ENCODE measurements at regions not wholly inside any gene's neighbourhood (a gene's known extent, or its start where the extent isn't known, plus 50 kb on each side); places are given as distances from the start of the nearest gene placed in this dataset.

DNA sequence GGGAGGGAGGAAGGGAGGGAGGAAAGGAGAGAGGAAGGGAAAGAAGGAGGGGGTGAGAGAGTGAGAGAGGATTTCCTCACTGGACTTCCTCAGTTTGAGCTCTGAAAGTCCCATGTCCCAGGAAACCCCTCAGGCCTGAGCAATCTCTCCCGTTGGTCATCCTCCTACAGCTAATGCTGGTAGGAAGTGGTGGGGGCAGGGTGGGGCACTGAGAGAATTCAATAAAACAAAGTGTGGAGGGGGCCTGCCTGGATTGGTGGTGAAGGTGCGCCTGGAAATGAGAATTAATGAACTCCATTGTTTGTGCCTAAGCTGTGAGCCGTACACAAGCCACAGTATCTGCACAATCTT, 195.0 kb downstream of the RGS3 start:
- H3K36me3 ChIP-seq (ENCODE audit: insufficient read depth, low read length) = no peaks in the 10 kb centered on the region
- no peak overlapping the region for H3K4me2 ChIP-seq (ENCODE audit: low read depth, low read length, poor library complexity, severe bottlenecking)
- no peaks in the 10 kb centered on the region for H3K9me3 ChIP-seq (ENCODE audit: insufficient read depth, low read depth, low read length)
- no peaks in the 10 kb centered on the region for H3K9me2 ChIP-seq (replicated peaks; ENCODE audit: low read depth, low read length)
- H3K79me2 ChIP-seq (ENCODE audit: insufficient read depth, low read length) = no peaks in the 10 kb centered on the region
- no peak for TF ChIP-seq EZH2phosphoT487 (IDR thresholded peaks at IDR 0.05; ENCODE audit: borderline replicate concordance)
- TF ChIP-seq, protein P1, sequence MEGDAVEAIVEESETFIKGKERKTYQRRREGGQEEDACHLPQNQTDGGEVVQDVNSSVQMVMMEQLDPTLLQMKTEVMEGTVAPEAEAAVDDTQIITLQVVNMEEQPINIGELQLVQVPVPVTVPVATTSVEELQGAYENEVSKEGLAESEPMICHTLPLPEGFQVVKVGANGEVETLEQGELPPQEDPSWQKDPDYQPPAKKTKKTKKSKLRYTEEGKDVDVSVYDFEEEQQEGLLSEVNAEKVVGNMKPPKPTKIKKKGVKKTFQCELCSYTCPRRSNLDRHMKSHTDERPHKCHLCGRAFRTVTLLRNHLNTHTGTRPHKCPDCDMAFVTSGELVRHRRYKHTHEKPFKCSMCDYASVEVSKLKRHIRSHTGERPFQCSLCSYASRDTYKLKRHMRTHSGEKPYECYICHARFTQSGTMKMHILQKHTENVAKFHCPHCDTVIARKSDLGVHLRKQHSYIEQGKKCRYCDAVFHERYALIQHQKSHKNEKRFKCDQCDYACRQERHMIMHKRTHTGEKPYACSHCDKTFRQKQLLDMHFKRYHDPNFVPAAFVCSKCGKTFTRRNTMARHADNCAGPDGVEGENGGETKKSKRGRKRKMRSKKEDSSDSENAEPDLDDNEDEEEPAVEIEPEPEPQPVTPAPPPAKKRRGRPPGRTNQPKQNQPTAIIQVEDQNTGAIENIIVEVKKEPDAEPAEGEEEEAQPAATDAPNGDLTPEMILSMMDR (conservative IDR thresholded peaks at IDR 0.05; ENCODE audit: low read length) = no peak
- H3K4me3 ChIP-seq (ENCODE audit: low read length, poor library complexity, severe bottlenecking) = no peak overlapping the region
- H4K20me1 ChIP-seq (ENCODE audit: insufficient read depth, low read length, poor library complexity, severe bottlenecking) = no peaks in the 10 kb centered on the region
- H3K4me1 ChIP-seq (ENCODE audit: insufficient read depth, low read length, poor library complexity, severe bottlenecking) = no peaks in the 10 kb centered on the region
- H3K9ac ChIP-seq (ENCODE audit: low read depth, low read length, poor library complexity, severe bottlenecking) = no peak overlapping the region
- no peak overlapping the region for H2AFZ ChIP-seq (ENCODE audit: low read length)
- no peaks in the 10 kb centered on the region for H3F3A ChIP-seq (ENCODE audit: low read depth)
- no peaks in the 10 kb centered on the region for H3K27me3 ChIP-seq (ENCODE audit: insufficient read depth, low read length, poor library complexity, severe bottlenecking)

DNA sequence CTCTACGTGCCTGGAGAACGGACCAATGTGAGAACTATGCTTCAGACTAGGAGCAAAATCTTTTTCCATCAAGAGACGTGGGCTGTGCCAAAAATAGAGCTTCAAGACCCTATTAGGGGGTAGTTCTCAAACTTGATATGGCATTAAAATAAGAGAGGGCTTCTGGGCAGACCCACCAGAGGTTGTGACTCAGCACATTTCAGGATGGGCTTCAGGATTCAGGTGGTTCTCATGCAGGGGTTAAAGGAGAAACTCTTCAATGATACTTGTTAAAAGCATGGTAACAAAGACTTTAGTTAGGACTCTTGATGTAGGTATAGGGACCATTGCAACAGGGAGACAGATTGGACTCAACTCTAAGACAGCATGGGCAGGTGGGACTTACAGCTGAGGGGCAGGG, 195.5 kb downstream of the RGS3 start:
- TF ChIP-seq EZH2phosphoT487 (IDR thresholded peaks at IDR 0.05; ENCODE audit: borderline replicate concordance) = no peak
- TF ChIP-seq, protein P1 (conservative IDR thresholded peaks at IDR 0.05; ENCODE audit: low read length) = no peak
- H3K4me1 ChIP-seq (ENCODE audit: insufficient read depth, low read length, poor library complexity, severe bottlenecking) = no peaks in the 10 kb centered on the region
- no peak overlapping the region for H3K4me2 ChIP-seq (ENCODE audit: low read depth, low read length, poor library complexity, severe bottlenecking)
- no peak overlapping the region for H3K4me3 ChIP-seq (ENCODE audit: low read length, poor library complexity, severe bottlenecking)
- H2AFZ ChIP-seq (ENCODE audit: low read length) = 0 out of 2 replicates have a peak overlapping the region, but pooled peaks have one; percentile 9
- H3K9me3 ChIP-seq (ENCODE audit: insufficient read depth, low read depth, low read length) = no peaks in the 10 kb centered on the region
- H3F3A ChIP-seq (ENCODE audit: low read depth) = no peaks in the 10 kb centered on the region
- no peak overlapping the region for H3K9ac ChIP-seq (ENCODE audit: low read depth, low read length, poor library complexity, severe bottlenecking)
- no peaks in the 10 kb centered on the region for H3K36me3 ChIP-seq (ENCODE audit: insufficient read depth, low read length)
- no peaks in the 10 kb centered on the region for H4K20me1 ChIP-seq (ENCODE audit: insufficient read depth, low read length, poor library complexity, severe bottlenecking)
- H3K9me2 ChIP-seq (replicated peaks; ENCODE audit: low read depth, low read length) = no peaks in the 10 kb centered on the region
- no peaks in the 10 kb centered on the region for H3K79me2 ChIP-seq (ENCODE audit: insufficient read depth, low read length)
- H3K27me3 ChIP-seq (ENCODE audit: insufficient read depth, low read length, poor library complexity, severe bottlenecking) = no peaks in the 10 kb centered on the region

DNA sequence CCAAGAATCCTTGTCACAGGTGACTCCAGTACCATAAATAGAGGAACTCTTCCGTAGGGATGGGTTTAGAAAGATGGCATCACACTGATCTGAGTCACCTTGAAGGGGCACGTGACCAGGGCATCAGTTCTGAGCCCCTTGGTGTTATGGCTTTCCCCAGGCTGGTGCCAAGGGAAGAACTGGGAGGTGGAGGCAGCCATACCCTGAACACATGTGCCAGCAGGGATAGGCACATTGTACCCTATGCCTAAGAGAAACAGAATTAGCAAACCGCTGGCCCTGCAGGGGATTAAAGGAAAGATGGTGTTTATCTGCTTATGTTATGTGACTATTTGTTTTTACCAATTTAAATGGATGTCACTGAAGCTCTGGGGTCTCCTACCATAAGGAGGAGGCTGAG, 196.2 kb downstream of the RGS3 start:
- Histone ChIP-seq H3K27me3 (ENCODE audit: insufficient read depth, low read length, poor library complexity, severe bottlenecking) (no peaks in the 10 kb centered on the region), H3K4me2 (ENCODE audit: low read depth, low read length, poor library complexity, severe bottlenecking) (no peak overlapping the region), H3K9me3 (ENCODE audit: insufficient read depth, low read depth, low read length) (no peaks in the 10 kb centered on the region), H3K79me2 (ENCODE audit: insufficient read depth, low read length) (no peaks in the 10 kb centered on the region), H4K20me1 (ENCODE audit: insufficient read depth, low read length, poor library complexity, severe bottlenecking) (no peaks in the 10 kb centered on the region), H3K4me1 (ENCODE audit: insufficient read depth, low read length, poor library complexity, severe bottlenecking) (no peaks in the 10 kb centered on the region), H2AFZ (ENCODE audit: low read length) (no peak overlapping the region), H3F3A (ENCODE audit: low read depth) (no peaks in the 10 kb centered on the region), H3K9ac (ENCODE audit: low read depth, low read length, poor library complexity, severe bottlenecking) (no peak overlapping the region), H3K36me3 (ENCODE audit: insufficient read depth, low read length) (no peaks in the 10 kb centered on the region), H3K4me3 (ENCODE audit: low read length, poor library complexity, severe bottlenecking) (no peak overlapping the region), H3K9me2 (replicated peaks; ENCODE audit: low read depth, low read length) (no peaks in the 10 kb centered on the region)
- no peak for TF ChIP-seq EZH2phosphoT487 (IDR thresholded peaks at IDR 0.05; ENCODE audit: borderline replicate concordance)
- TF ChIP-seq, protein P1 (conservative IDR thresholded peaks at IDR 0.05; ENCODE audit: low read length) = no peak
